ENCODE measurements at regions not wholly inside any gene's neighbourhood (a gene's known extent, or its start where the extent isn't known, plus 50 kb on each side); places are given as distances from the start of the nearest gene placed in this dataset.

- TF ChIP-seq POLR2A (IDR thresholded peaks at IDR 0.05) (no peak), CTCF (IDR thresholded peaks at IDR 0.05) (no peak), POLR2AphosphoS5 (IDR thresholded peaks at IDR 0.05) (no peak)
Observed at GRCh38 chr3:95134693-95135413, 1072.0 kb downstream of the NSUN3 start.

All from stomach (tissue), 4 donors.